SK-N-SH treated with all-trans-retinoic acid at 6 μM for 48 hours (cell line): ENCODE measurements at regions not wholly inside any gene's neighbourhood (a gene's known extent, or its start where the extent isn't known, plus 50 kb on each side); places are given as distances from the start of the nearest gene placed in this dataset.

Source experiments
- ATAC-seq: fragments of 200-7000 bp; cut with Tn5 transposase; 3 replicates; pipeline ENCODE4 v1.9.1; 2020; ENCODE audit warnings: mild to moderate bottlenecking, moderate library complexity
- ARNTL ChIP-seq: fragments of 450-650 bp; formaldehyde crosslinking; IDR thresholded peaks from 2 replicates; pipeline ENCODE4 v1.5.0; 2020; ENCODE audit warnings: low read depth, mild to moderate bottlenecking, moderate library complexity, borderline replicate concordance
- BACH2 ChIP-seq: fragments of 250-450 bp; sonication (Bioruptor Pico); IDR thresholded peaks from 2 replicates; pipeline ENCODE4 v1.9.0; 2021; ENCODE audit warnings: mild to moderate bottlenecking, borderline replicate concordance
- CSDC2 ChIP-seq: fragments of 250-450 bp; sonication (Bioruptor Pico); IDR thresholded peaks from 2 replicates; pipeline ENCODE4 v1.5.0; 2020; ENCODE audit warnings: mild to moderate bottlenecking, moderate library complexity
- ESRRG ChIP-seq: fragments of 250-450 bp; sonication (Bioruptor Pico); IDR thresholded peaks from 2 replicates; pipeline ENCODE4 v1.6.1; 2021; ENCODE audit warnings: mild to moderate bottlenecking
- GLIS3 ChIP-seq: fragments of 250-450 bp; sonication (Bioruptor Pico); IDR thresholded peaks from 2 replicates; pipeline ENCODE4 v1.5.0; 2020; ENCODE audit warnings: mild to moderate bottlenecking, moderate library complexity
- ISL1 ChIP-seq: fragments of 250-450 bp; sonication (Bioruptor Pico); IDR thresholded peaks from 2 replicates; pipeline ENCODE4 v2.1.2; 2022; ENCODE audit warnings: mild to moderate bottlenecking, moderate library complexity
- OSR1 ChIP-seq: fragments of 250-450 bp; sonication (Bioruptor Pico); IDR thresholded peaks from 2 replicates; pipeline ENCODE4 v1.8.0; 2022; ENCODE audit warnings: moderate library complexity, mild to moderate bottlenecking, inconsistent platforms
- PPARA ChIP-seq: fragments of 250-450 bp; sonication (Bioruptor Pico); IDR thresholded peaks from 2 replicates; pipeline ENCODE4 v1.5.0; 2020; ENCODE audit warnings: mild to moderate bottlenecking, borderline replicate concordance
- RARB ChIP-seq: fragments of 250-450 bp; sonication (Bioruptor Pico); IDR thresholded peaks from 2 replicates; pipeline ENCODE4 v1.8.0; 2021; ENCODE audit warnings: mild to moderate bottlenecking, moderate library complexity
- SNAI2 ChIP-seq: fragments of 250-450 bp; sonication (Bioruptor Pico); IDR thresholded peaks from 2 replicates; pipeline ENCODE4 v1.5.0; 2020; ENCODE audit warnings: mild to moderate bottlenecking, moderate library complexity
- TCF4 ChIP-seq: fragments of 250-450 bp; sonication (Bioruptor Pico); IDR thresholded peaks from 2 replicates; pipeline ENCODE4 v1.8.0; 2021; ENCODE audit warnings: mild to moderate bottlenecking, moderate library complexity, borderline replicate concordance
- TOX ChIP-seq: fragments of 250-450 bp; sonication (Bioruptor Pico); IDR thresholded peaks from 2 replicates; pipeline ENCODE4 v1.8.0; 2021; ENCODE audit warnings: mild to moderate bottlenecking, moderate library complexity, borderline replicate concordance
- ZC3H10 ChIP-seq: fragments of 250-450 bp; sonication (Bioruptor Pico); IDR thresholded peaks from 2 replicates; pipeline ENCODE4 v1.5.1; 2021; ENCODE audit warnings: mild to moderate bottlenecking, moderate library complexity
- ZFP3 ChIP-seq: fragments of 250-450 bp; sonication (Bioruptor Pico); IDR thresholded peaks from 2 replicates; pipeline ENCODE4 v1.5.0; 2020; ENCODE audit warnings: mild to moderate bottlenecking, moderate library complexity
- ZFP30 ChIP-seq: fragments of 450-650 bp; formaldehyde crosslinking; IDR thresholded peaks from 2 replicates; pipeline ENCODE4 v1.5.0; 2022; ENCODE audit warnings: mild to moderate bottlenecking, moderate library complexity
- ZNF565 ChIP-seq: fragments of 450-650 bp; formaldehyde crosslinking; conservative IDR thresholded peaks from 2 replicates; pipeline ENCODE4 v1.5.0; 2020; ENCODE audit warnings: low read depth, mild to moderate bottlenecking, moderate library complexity
- ZNF70 ChIP-seq: fragments of 450-650 bp; formaldehyde crosslinking; IDR thresholded peaks from 2 replicates; pipeline ENCODE4 v1.5.0; 2020; ENCODE audit warnings: mild to moderate bottlenecking, moderate library complexity
- ZNF8 ChIP-seq: fragments of 450-650 bp; formaldehyde crosslinking; IDR thresholded peaks from 2 replicates; pipeline ENCODE4 v1.5.0; 2020; ENCODE audit warnings: mild to moderate bottlenecking, moderate library complexity
- TF ChIP-seq, protein P1 (sequence below): fragments of 250-450 bp; sonication (Bioruptor Pico); IDR thresholded peaks from 2 replicates; pipeline ENCODE4 v1.5.1; 2020; ENCODE audit warnings: low read depth, mild to moderate bottlenecking, moderate library complexity
- TF ChIP-seq, protein P2 (sequence below): fragments of 250-450 bp; sonication (Bioruptor Pico); IDR thresholded peaks from 2 replicates; pipeline ENCODE4 v1.8.0; 2021; ENCODE audit warnings: low read depth, mild to moderate bottlenecking, moderate library complexity, borderline replicate concordance
- TF ChIP-seq, protein P3 (sequence below): fragments of 250-450 bp; sonication (Bioruptor Pico); IDR thresholded peaks from 2 replicates; pipeline ENCODE4 v1.5.1; 2021; ENCODE audit warnings: mild to moderate bottlenecking, moderate library complexity
- TF ChIP-seq, protein P4 (sequence below): fragments of 250-450 bp; sonication (Bioruptor Pico); IDR thresholded peaks from 2 replicates; pipeline ENCODE4 v1.8.0; 2020; ENCODE audit warnings: mild to moderate bottlenecking, moderate library complexity, borderline replicate concordance

DNA sequence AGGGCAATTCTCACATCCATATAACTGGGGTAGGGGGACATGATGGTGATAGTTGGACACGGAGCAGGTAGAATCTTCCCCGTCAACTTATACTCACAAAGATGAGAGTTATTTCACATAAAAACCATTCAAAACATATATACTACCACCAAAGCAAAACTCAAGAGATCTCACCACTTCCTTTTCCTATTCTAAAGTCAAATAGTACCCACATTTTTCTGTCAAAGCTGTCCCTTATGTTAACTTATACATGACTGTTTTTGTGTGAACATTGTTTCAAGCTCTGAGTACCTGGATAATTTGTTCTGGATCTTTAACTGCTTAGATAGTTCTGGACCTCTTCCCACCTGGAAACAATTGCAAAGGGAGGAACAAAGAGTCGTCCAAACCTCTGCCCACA is 95.5 kb upstream of the MAN2A1 start (continued):
- TF ChIP-seq, protein P1, sequence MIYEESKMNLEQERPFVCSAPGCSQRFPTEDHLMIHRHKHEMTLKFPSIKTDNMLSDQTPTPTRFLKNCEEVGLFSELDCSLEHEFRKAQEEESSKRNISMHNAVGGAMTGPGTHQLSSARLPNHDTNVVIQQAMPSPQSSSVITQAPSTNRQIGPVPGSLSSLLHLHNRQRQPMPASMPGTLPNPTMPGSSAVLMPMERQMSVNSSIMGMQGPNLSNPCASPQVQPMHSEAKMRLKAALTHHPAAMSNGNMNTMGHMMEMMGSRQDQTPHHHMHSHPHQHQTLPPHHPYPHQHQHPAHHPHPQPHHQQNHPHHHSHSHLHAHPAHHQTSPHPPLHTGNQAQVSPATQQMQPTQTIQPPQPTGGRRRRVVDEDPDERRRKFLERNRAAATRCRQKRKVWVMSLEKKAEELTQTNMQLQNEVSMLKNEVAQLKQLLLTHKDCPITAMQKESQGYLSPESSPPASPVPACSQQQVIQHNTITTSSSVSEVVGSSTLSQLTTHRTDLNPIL (CRISPR knock-in tag) = no peak
- TF ChIP-seq, protein P2, sequence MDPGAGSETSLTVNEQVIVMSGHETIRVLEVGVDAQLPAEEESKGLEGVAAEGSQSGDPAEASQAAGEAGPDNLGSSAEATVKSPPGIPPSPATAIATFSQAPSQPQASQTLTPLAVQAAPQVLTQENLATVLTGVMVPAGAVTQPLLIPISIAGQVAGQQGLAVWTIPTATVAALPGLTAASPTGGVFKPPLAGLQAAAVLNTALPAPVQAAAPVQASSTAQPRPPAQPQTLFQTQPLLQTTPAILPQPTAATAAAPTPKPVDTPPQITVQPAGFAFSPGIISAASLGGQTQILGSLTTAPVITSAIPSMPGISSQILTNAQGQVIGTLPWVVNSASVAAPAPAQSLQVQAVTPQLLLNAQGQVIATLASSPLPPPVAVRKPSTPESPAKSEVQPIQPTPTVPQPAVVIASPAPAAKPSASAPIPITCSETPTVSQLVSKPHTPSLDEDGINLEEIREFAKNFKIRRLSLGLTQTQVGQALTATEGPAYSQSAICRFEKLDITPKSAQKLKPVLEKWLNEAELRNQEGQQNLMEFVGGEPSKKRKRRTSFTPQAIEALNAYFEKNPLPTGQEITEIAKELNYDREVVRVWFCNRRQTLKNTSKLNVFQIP (CRISPR knock-in tag) = no peak
- TF ChIP-seq, protein P3, sequence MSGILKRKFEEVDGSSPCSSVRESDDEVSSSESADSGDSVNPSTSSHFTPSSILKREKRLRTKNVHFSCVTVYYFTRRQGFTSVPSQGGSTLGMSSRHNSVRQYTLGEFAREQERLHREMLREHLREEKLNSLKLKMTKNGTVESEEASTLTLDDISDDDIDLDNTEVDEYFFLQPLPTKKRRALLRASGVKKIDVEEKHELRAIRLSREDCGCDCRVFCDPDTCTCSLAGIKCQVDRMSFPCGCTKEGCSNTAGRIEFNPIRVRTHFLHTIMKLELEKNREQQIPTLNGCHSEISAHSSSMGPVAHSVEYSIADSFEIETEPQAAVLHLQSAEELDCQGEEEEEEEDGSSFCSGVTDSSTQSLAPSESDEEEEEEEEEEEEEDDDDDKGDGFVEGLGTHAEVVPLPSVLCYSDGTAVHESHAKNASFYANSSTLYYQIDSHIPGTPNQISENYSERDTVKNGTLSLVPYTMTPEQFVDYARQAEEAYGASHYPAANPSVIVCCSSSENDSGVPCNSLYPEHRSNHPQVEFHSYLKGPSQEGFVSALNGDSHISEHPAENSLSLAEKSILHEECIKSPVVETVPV = no peak
- no peak for TF ChIP-seq ZNF565 (CRISPR knock-in tag)
- no peak for TF ChIP-seq BACH2 (CRISPR knock-in tag)
- no peak for TF ChIP-seq RARB (CRISPR knock-in tag)

DNA sequence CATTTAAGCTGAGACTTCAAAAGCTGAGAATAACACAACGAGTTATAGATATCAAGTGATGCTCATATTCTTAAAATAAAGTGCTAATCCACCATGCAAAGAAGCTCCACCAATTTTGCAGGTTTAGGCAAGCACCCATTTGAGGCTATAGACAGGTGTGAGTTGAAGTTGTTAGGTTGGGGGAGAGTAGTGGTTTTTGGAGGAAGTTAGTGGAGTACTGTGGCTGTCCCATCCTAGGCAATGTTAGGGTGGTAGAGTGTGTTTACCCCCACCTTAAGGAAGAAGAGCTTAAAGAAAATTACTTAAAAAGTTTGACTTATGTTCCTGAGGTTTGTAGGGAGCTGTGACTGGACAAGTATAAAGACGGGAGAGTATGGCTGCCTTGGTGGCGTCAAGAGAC is 98.9 kb upstream of the MAN2A1 start:
- no peak for TF ChIP-seq ZFP30 (CRISPR knock-in tag)
- TF ChIP-seq BACH2 (CRISPR knock-in tag) = no peak
- no peak for TF ChIP-seq PPARA (CRISPR knock-in tag)
- no peak for TF ChIP-seq ZFP3 (CRISPR knock-in tag)
- TF ChIP-seq ZNF70 (CRISPR knock-in tag) = no peak
- TF ChIP-seq CSDC2 (CRISPR knock-in tag) = no peak
- TF ChIP-seq, protein P3 = no peak
- TF ChIP-seq, protein P4, sequence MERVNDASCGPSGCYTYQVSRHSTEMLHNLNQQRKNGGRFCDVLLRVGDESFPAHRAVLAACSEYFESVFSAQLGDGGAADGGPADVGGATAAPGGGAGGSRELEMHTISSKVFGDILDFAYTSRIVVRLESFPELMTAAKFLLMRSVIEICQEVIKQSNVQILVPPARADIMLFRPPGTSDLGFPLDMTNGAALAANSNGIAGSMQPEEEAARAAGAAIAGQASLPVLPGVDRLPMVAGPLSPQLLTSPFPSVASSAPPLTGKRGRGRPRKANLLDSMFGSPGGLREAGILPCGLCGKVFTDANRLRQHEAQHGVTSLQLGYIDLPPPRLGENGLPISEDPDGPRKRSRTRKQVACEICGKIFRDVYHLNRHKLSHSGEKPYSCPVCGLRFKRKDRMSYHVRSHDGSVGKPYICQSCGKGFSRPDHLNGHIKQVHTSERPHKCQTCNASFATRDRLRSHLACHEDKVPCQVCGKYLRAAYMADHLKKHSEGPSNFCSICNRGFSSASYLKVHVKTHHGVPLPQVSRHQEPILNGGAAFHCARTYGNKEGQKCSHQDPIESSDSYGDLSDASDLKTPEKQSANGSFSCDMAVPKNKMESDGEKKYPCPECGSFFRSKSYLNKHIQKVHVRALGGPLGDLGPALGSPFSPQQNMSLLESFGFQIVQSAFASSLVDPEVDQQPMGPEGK (CRISPR knock-in tag) = no peak
- no peak for TF ChIP-seq GLIS3
- no peak for TF ChIP-seq ESRRG (CRISPR knock-in tag)
- no peak for ATAC-seq

DNA sequence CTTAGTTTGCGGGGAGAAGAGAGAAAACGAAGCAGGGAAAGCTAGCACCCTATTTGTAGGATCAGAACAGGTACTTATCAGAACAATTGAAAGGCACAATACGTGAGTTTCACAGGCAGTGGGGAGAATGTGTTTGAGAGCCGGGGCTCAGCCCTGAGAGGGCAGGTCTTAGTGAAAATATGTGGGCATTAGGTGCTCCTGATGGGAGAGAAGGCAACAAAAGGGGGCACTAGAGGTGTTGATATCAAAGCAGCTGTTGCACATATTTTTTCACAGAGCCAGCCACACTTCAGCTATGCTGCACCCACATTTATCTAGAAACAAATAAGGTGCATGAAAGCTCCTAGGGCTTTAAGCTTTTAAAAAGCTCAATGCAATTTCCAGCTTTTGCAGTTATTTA is 99.7 kb upstream of the MAN2A1 start:
- ATAC-seq = no peak
- TF ChIP-seq GLIS3 (no peak), TCF4 (CRISPR knock-in tag) (no peak), PPARA (CRISPR knock-in tag) (no peak), ARNTL (CRISPR knock-in tag) (no peak)

DNA sequence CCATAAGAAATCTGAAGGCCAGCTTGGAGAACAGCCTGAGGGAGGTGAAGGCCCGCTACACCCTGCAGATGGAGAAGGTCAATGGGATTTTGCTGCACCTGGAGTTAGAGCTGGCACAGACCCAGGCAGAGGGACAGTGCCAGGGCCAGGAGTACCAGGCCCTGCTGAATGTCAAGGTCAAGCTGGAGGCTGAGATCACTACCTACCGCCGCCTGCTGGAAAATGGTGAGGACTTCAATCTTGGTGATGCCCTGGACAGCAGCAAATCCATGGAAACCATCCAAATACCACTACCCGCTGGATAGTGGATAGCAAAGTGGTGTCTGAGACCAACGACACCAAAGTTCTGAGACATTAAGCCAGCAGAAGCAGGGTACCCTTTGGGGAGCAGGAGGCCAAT is 100.5 kb upstream of the MAN2A1 start:
- TF ChIP-seq ZNF565 (CRISPR knock-in tag) (no peak), TOX (CRISPR knock-in tag) (no peak), RARB (CRISPR knock-in tag) (no peak), ZNF8 (no peak), ARNTL (CRISPR knock-in tag) (no peak), ISL1 (no peak), GLIS3 (no peak), SNAI2 (CRISPR knock-in tag) (no peak), ZC3H10 (CRISPR knock-in tag) (no peak), ESRRG (CRISPR knock-in tag) (no peak), OSR1 (CRISPR knock-in tag) (no peak), ZFP30 (CRISPR knock-in tag) (no peak)
- TF ChIP-seq, protein P3 = no peak
- no peak for ATAC-seq
